ENCODE measurements at regions not wholly inside any gene's neighbourhood (a gene's known extent, or its start where the extent isn't known, plus 50 kb on each side); places are given as distances from the start of the nearest gene placed in this dataset.

DNA sequence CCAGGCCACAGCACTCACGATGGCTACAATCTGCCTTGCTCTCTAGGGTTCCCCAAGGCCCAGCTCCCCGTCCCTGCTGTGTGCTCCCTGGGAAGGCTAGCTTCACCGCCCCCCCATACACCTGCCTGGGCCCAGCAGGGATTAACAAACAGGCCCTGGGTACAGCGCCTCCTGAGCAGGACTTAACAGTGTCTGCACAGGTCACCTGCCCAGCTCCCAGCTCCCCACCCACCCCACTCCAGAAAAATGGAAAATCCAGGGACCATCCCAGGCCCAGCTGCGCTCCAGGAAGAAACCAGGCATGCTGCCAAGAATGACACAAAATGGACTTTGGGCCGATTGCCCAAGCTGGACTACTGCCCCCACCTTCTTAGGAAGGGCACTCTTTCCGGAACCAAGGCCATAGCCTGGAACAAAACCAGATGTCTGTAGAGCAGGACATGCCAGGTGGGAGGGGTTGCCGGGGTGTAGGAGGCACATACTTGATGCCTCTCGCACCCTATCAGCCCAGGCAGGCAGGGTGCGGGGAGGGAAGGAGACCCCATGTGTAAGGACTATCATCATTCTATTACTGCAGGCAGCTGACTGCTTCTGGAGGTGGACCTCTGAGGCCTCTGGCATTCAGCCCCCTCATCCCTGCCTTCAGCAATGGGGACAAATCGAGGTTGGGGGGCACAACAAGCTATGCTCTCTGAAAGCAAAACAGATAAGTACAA, 104.9 kb downstream of the SNX5 start (continued):
- TF ChIP-seq DZIP1 (CRISPR knock-in tag; IDR thresholded peaks at IDR 0.05) (peak; percentile 77), SNAPC4 (CRISPR knock-in tag; IDR thresholded peaks at IDR 0.05) (peak; percentile 41; the same call in 1 of the 2 replicates), ZNF776 (CRISPR knock-in tag; IDR thresholded peaks at IDR 0.05) (peak; percentile 37; the same call in 1 of the 2 replicates), RFXANK (CRISPR knock-in tag; IDR thresholded peaks at IDR 0.05) (peak; percentile 85), AKAP8 (CRISPR knock-in tag; IDR thresholded peaks at IDR 0.05) (peak; percentile 92), CHD2 (IDR thresholded peaks at IDR 0.05; ENCODE audit: low read depth, low read length) (peak; percentile 52; the same call in 1 of the 2 replicates), NFYB (CRISPR knock-in tag; IDR thresholded peaks at IDR 0.05) (no peak; the same call in 1 of the 2 replicates), MZF1 (CRISPR knock-in tag; IDR thresholded peaks at IDR 0.05; ENCODE audit: borderline replicate concordance) (no peak; the same call in 1 of the 2 replicates), FLYWCH1 (CRISPR knock-in tag; IDR thresholded peaks at IDR 0.05) (0 out of 2 replicates have a peak, but pooled peaks have one; percentile 21), SCMH1 (CRISPR knock-in tag; IDR thresholded peaks at IDR 0.05; ENCODE audit: borderline replicate concordance) (no peak), ZSCAN29 (CRISPR knock-in tag; conservative IDR thresholded peaks at IDR 0.05) (peak; percentile 98), PHF8 (CRISPR knock-in tag; IDR thresholded peaks at IDR 0.05) (peak; percentile 77)
- TF ChIP-seq, protein P1, sequence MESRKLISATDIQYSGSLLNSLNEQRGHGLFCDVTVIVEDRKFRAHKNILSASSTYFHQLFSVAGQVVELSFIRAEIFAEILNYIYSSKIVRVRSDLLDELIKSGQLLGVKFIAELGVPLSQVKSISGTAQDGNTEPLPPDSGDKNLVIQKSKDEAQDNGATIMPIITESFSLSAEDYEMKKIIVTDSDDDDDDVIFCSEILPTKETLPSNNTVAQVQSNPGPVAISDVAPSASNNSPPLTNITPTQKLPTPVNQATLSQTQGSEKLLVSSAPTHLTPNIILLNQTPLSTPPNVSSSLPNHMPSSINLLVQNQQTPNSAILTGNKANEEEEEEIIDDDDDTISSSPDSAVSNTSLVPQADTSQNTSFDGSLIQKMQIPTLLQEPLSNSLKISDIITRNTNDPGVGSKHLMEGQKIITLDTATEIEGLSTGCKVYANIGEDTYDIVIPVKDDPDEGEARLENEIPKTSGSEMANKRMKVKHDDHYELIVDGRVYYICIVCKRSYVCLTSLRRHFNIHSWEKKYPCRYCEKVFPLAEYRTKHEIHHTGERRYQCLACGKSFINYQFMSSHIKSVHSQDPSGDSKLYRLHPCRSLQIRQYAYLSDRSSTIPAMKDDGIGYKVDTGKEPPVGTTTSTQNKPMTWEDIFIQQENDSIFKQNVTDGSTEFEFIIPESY (CRISPR knock-in tag; IDR thresholded peaks at IDR 0.05), result peak; percentile 95
- TF ChIP-seq, protein P2, sequence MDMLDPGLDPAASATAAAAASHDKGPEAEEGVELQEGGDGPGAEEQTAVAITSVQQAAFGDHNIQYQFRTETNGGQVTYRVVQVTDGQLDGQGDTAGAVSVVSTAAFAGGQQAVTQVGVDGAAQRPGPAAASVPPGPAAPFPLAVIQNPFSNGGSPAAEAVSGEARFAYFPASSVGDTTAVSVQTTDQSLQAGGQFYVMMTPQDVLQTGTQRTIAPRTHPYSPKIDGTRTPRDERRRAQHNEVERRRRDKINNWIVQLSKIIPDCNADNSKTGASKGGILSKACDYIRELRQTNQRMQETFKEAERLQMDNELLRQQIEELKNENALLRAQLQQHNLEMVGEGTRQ (IDR thresholded peaks at IDR 0.05; ENCODE audit: low read depth, low read length), result no peak
- TF ChIP-seq, protein P2 (CRISPR knock-in tag; IDR thresholded peaks at IDR 0.05; ENCODE audit: borderline replicate concordance), result peak; percentile 69; the same call in 1 of the 2 replicates

Measured in HepG2 (cell line).